ENCODE measurements at regions not wholly inside any gene's neighbourhood (a gene's known extent, or its start where the extent isn't known, plus 50 kb on each side); places are given as distances from the start of the nearest gene placed in this dataset.
"Not testable (repeated sequence)": the region's sequence is repeated elsewhere in the genome, so short reads cannot be mapped to it uniquely, and the experiment has no call there.

- DNase-seq: no peak
These were observed 107.3 kb downstream of the OR2B2 start for GRCh38 chr6:27804851-27805250.

GRCh38 chr6:27800731-27801373 lies 111.3 kb downstream of the OR2B2 start:
- DNase-seq: no peak

- DNase-seq: no peak
These were observed 114.2 kb downstream of the OR2B2 start for GRCh38 chr6:27797960-27798359.

GRCh38 chr6:27796736-27797481 lies 115.3 kb downstream of the OR2B2 start:
- DNase-seq: not testable (repeated sequence)

GRCh38 chr6:27795697-27796494 lies 116.3 kb downstream of the OR2B2 start:
- DNase-seq: peak; percentile 83 to 89

GRCh38 chr6:27791182-27791943 lies 120.8 kb downstream of the OR2B2 start:
- peak; percentile 70 to 81 for DNase-seq

- DNase-seq: not testable (repeated sequence)
These were observed 123.8 kb downstream of the OR2B2 start for GRCh38 chr6:27788376-27788775.

GRCh38 chr6:27786048-27786447 lies 126.1 kb downstream of the OR2B2 start:
- no peak for DNase-seq

- no peak for DNase-seq
These were observed 126.9 kb downstream of the OR2B2 start for GRCh38 chr6:27785294-27785693.

GRCh38 chr6:27782748-27783147 lies 129.4 kb downstream of the OR2B2 start:
- no peak for DNase-seq

GRCh38 chr6:27778625-27779417 lies 133.4 kb downstream of the OR2B2 start:
- no peak for DNase-seq

GRCh38 chr6:27777614-27778355 lies 134.4 kb downstream of the OR2B2 start:
- DNase-seq: no peak

GRCh38 chr6:27777126-27777525 lies 135.1 kb downstream of the OR2B2 start:
- DNase-seq: no peak

GRCh38 chr6:27776504-27776903 lies 135.7 kb downstream of the OR2B2 start:
- no peak for DNase-seq

GRCh38 chr6:27775796-27776184 lies 136.4 kb downstream of the OR2B2 start:
- no peak for DNase-seq

GRCh38 chr6:27775138-27775795 lies 136.9 kb downstream of the OR2B2 start:
- not testable (repeated sequence) for DNase-seq

GRCh38 chr6:27774264-27774600 lies 138.0 kb downstream of the OR2B2 start:
- DNase-seq: not testable (repeated sequence)

GRCh38 chr6:27773542-27774263 lies 138.5 kb downstream of the OR2B2 start:
- DNase-seq: not testable (repeated sequence)

GRCh38 chr6:27772261-27773001 lies 139.8 kb downstream of the OR2B2 start:
- DNase-seq: peak; percentile 86 to 87
